ENCODE measurements at regions not wholly inside any gene's neighbourhood (a gene's known extent, or its start where the extent isn't known, plus 50 kb on each side); places are given as distances from the start of the nearest gene placed in this dataset.

DNA sequence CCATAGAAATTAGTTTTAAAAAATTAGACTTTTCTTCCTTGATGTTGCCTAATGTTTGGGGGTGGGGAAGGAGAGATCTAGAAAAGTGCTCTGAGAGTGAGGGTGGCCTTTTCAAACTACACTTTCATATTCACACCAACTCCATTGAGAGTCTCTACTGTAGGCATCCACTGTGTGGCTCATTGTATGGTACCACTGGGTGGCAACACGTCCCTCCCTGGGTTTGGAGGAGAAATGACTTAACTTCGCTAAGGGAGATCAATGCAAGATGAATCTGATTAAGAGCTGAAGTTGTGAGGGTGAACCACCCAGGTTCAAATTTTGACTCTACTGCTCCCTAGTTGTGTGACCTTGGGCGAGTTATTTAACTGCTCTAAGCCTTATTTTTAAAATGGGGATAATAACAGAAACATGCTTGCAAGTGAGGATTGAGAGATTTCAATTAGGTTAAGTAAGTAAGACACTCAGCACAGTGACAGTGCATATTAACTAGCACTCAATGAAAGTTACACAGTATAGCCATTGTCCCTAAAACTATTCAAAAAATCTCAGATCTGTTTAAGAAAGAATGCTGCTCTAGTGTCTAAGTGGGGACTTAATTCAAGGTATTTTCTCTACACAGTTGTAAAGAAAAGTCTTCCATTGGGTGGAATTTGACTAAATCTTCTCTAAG lies 193.5 kb upstream of the CNR1 start:
- Mint-ChIP-seq H3K9me3 (no peaks in the 10 kb centered on the region), H3K27ac (no peak overlapping the region), H3K36me3 (peaks cover 5% of the 10 kb centered on the region), H3K4me1 (ENCODE audit: low read depth in 2 of 2) (no peaks in the 10 kb centered on the region), H3K27me3 (peaks cover 0 to 5% of the 10 kb centered on the region in 2 donors), H3K4me3 (no peak overlapping the region)
- DNase-seq (ENCODE audit: low spot score) (no peak), ATAC-seq (no peak)

DNA sequence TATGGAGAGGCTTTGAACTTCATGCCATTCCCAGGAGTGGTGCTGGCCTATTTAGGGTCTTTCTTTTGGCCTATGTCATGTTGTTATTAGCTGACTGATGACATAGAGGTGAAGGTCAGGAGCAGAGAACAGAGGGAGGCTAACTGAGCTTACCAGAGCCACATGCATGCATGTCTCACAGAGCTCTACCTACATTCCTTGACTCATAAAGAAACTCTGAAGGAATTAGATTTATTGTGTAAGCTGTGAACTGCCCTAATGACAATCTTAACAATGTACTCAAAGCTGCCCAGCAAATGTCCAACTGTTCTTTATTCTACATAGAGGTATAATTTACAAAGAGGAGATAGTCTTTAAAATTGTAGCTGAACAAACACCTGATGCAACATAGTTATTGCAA lies 192.7 kb upstream of the CNR1 start:
- Mint-ChIP-seq H3K27me3 (peaks cover 0 to 5% of the 10 kb centered on the region in 2 donors), H3K36me3 (peaks cover 5% of the 10 kb centered on the region), H3K27ac (no peak overlapping the region), H3K4me3 (no peak overlapping the region), H3K9me3 (peaks cover 5% of the 10 kb centered on the region), H3K4me1 (ENCODE audit: low read depth in 2 of 2) (no peaks in the 10 kb centered on the region)
- ATAC-seq (no peak), DNase-seq (ENCODE audit: low spot score) (no peak)

DNA sequence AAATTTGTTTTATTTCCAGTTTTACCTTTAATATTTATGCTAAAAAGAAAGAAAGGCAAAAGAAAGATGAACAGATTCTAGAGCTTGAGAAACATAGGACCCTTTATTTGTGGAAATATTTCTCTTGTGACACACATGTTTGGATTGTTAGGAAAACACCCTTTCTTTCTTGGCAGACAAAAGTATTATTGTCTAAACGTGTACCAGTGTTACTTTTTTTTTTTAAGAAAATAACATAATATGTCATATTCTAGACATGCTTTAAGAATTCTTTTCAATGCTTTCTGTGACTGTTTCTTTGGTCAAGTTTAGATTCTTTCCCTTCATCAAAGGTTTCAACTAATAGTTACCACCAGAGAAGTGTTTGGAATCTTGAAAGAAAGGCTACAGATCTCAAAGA lies 183.4 kb upstream of the CNR1 start:
- no peak for ATAC-seq
- Mint-ChIP-seq H3K4me1 (ENCODE audit: low read depth in 2 of 2) (no peaks in the 10 kb centered on the region), H3K9me3 (peaks cover 12% of the 10 kb centered on the region), H3K27me3 (peaks cover 0 to 7% of the 10 kb centered on the region in 2 donors), H3K27ac (no peak overlapping the region), H3K36me3 (peaks cover 6% of the 10 kb centered on the region), H3K4me3 (no peak overlapping the region)
- DNase-seq (ENCODE audit: low spot score), result no peak

DNA sequence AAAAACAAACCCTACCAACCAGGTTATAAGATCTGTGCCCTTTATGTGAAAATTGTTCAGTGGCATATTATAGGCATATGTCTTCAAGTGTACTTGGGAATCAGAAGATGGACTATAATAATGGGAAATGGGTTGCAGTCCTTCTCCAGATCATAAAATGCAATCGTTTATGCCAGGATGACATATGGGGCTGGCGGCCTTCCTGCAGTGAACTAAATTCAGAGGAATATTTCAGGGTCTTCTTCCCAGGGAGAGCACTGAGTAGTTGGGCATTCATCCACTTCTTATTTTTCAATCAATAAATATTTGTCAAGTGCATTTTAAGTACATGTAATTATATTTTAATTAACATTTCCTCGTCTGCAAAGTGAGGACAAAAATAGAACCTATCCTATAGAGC lies 176.2 kb upstream of the CNR1 start:
- no peak for ATAC-seq
- Mint-ChIP-seq H3K27ac (no peak overlapping the region), H3K4me1 (ENCODE audit: low read depth in 2 of 2) (no peaks in the 10 kb centered on the region), H3K36me3 (no peaks in the 10 kb centered on the region), H3K27me3 (no peaks in the 10 kb centered on the region), H3K4me3 (no peak overlapping the region), H3K9me3 (no peaks in the 10 kb centered on the region)
- DNase-seq (ENCODE audit: low spot score), result no peak

- no peaks in the 10 kb centered on the region for H3K4me1 Mint-ChIP-seq (ENCODE audit: low read depth in 2 of 2)
- no peak overlapping the region for H3K27ac Mint-ChIP-seq
- H3K27me3 Mint-ChIP-seq, result no peaks in the 10 kb centered on the region
These were observed 173.6 kb upstream of the CNR1 start for GRCh38 chr6:88339761-88340160.

DNA sequence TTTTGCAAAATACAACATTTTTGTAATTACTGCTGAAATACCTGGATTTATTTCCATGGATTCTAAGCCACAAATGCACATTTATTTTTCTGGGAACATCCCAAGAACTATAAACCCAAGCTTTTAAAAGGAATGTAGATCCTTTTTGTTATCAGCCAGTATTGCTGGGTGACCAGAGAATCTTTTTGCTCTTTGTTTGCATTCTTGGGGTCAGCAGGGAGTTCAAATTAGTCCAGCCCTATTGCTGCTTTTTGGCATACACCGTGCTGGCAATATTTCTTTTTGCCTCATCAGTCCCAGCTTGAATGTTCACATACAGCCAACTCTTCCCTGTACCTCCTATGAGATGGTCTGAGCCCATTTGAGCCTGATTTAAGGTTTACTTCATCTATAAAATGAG lies 155.2 kb upstream of the CNR1 start:
- H3K4me3 Mint-ChIP-seq, result no peak overlapping the region
- peaks cover 4% of the 10 kb centered on the region for H3K9me3 Mint-ChIP-seq
- H3K36me3 Mint-ChIP-seq, result no peaks in the 10 kb centered on the region
- H3K4me1 Mint-ChIP-seq (ENCODE audit: low read depth in 2 of 2), result no peaks in the 10 kb centered on the region
- DNase-seq (ENCODE audit: low spot score), result no peak
- H3K27ac Mint-ChIP-seq, result no peak overlapping the region
- ATAC-seq, result no peak
- H3K27me3 Mint-ChIP-seq, result peaks cover 2 to 13% of the 10 kb centered on the region in 2 donors

More at GRCh38 chr6:88339761-88340160, 173.6 kb upstream of the CNR1 start:
- ATAC-seq (no peak), DNase-seq (ENCODE audit: low spot score) (no peak)
- Mint-ChIP-seq H3K4me3 (no peak overlapping the region), H3K9me3 (no peaks in the 10 kb centered on the region), H3K36me3 (peaks cover 5% of the 10 kb centered on the region)

- no peak overlapping the region for H3K4me3 Mint-ChIP-seq
- peaks cover 0 to 8% of the 10 kb centered on the region in 2 donors for H3K27me3 Mint-ChIP-seq
- ATAC-seq (no peak), DNase-seq (ENCODE audit: low spot score) (no peak)
- no peaks in the 10 kb centered on the region for H3K9me3 Mint-ChIP-seq
- no peaks in the 10 kb centered on the region for H3K4me1 Mint-ChIP-seq (ENCODE audit: low read depth in 2 of 2)
- H3K27ac Mint-ChIP-seq, result no peak overlapping the region
- no peaks in the 10 kb centered on the region for H3K36me3 Mint-ChIP-seq
These were observed 145.4 kb upstream of the CNR1 start for GRCh38 chr6:88311561-88311960.

GRCh38 chr6:88304520-88304919 lies 138.4 kb upstream of the CNR1 start:
- ATAC-seq (no peak), DNase-seq (ENCODE audit: low spot score) (no peak)
- H3K36me3 Mint-ChIP-seq, result no peaks in the 10 kb centered on the region
- no peaks in the 10 kb centered on the region for H3K9me3 Mint-ChIP-seq
- no peak overlapping the region for H3K4me3 Mint-ChIP-seq
- no peaks in the 10 kb centered on the region for H3K4me1 Mint-ChIP-seq (ENCODE audit: low read depth in 2 of 2)
- peaks cover 0 to 13% of the 10 kb centered on the region in 2 donors for H3K27me3 Mint-ChIP-seq
- no peak overlapping the region for H3K27ac Mint-ChIP-seq

GRCh38 chr6:88302769-88303225 lies 136.7 kb upstream of the CNR1 start:
- Mint-ChIP-seq H3K4me1 (ENCODE audit: low read depth in 2 of 2) (no peaks in the 10 kb centered on the region), H3K27me3 (peaks cover 0 to 6% of the 10 kb centered on the region in 2 donors), H3K4me3 (no peak overlapping the region), H3K27ac (no peak overlapping the region), H3K9me3 (no peaks in the 10 kb centered on the region), H3K36me3 (no peaks in the 10 kb centered on the region)
- DNase-seq (ENCODE audit: low spot score) (no peak), ATAC-seq (no peak)

DNA sequence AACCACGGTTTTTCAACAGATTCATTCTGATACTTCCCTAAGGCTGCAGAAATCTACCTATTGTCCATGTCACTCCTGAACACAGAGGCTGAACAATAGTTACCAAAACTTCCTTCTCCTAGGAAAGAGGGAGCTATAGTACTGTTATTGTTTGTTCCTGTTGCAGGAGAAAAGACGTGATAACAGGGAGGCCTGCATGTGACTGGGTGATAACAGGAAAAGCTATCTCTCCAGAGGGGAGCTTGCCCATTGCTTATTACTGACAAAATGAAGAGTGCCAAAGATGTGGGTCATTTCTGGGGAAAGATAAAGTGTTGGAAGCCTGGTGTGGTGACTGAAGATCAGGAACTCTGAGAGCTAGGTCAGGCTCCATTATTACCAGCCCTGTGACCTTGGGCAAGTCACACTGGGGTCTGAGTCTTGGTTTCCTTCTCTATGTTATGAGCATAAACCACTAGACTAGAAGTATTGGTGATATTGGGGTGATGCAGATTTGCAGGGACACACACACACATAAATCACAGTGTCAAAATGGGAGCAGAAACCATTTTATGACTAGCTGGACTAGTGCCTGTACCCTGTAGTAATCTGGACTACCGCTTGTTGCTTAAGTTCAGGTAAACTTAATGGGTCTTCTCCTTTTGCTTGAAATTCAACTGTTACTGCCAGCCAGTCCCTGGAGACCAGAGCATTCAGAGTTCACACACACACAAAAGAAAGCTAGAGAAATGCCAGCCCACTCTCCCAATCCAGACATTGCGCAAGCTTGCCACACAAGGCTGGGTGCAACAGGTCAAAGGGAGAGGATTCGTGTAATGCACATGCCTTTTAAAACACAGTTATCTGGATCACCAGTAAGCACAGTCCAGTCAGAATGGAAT lies 136.0 kb upstream of the CNR1 start:
- Mint-ChIP-seq H3K27ac (no peak overlapping the region), H3K4me3 (no peak overlapping the region), H3K4me1 (ENCODE audit: low read depth in 2 of 2) (no peaks in the 10 kb centered on the region), H3K36me3 (no peaks in the 10 kb centered on the region), H3K9me3 (no peaks in the 10 kb centered on the region), H3K27me3 (peaks cover 0 to 6% of the 10 kb centered on the region in 2 donors)
- ATAC-seq (no peak), DNase-seq (ENCODE audit: low spot score) (no peak)

DNA sequence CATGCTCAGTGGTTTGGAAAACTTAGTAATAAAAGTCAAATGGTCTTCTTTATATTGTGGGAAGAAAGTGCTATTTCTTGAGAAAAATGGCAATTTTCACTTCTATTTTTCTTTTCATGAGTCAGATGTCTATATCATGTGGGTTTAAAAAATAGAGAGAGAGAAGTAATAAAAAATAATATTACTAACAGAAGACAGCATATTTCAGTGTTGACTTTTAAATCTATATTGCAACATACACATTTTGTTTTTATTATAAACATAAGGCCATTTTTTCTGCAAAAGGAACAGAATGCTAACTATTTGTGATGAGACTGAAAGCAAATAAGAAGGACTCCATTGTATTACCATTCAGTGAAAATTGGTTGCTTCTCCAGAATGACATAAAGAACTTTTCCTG lies 135.1 kb upstream of the CNR1 start:
- Mint-ChIP-seq H3K4me1 (ENCODE audit: low read depth in 2 of 2) (no peaks in the 10 kb centered on the region), H3K36me3 (no peaks in the 10 kb centered on the region), H3K27ac (no peak overlapping the region), H3K9me3 (no peaks in the 10 kb centered on the region), H3K4me3 (no peak overlapping the region), H3K27me3 (peaks cover 0 to 6% of the 10 kb centered on the region in 2 donors)
- DNase-seq (ENCODE audit: low spot score), result no peak
- ATAC-seq, result no peak

DNA sequence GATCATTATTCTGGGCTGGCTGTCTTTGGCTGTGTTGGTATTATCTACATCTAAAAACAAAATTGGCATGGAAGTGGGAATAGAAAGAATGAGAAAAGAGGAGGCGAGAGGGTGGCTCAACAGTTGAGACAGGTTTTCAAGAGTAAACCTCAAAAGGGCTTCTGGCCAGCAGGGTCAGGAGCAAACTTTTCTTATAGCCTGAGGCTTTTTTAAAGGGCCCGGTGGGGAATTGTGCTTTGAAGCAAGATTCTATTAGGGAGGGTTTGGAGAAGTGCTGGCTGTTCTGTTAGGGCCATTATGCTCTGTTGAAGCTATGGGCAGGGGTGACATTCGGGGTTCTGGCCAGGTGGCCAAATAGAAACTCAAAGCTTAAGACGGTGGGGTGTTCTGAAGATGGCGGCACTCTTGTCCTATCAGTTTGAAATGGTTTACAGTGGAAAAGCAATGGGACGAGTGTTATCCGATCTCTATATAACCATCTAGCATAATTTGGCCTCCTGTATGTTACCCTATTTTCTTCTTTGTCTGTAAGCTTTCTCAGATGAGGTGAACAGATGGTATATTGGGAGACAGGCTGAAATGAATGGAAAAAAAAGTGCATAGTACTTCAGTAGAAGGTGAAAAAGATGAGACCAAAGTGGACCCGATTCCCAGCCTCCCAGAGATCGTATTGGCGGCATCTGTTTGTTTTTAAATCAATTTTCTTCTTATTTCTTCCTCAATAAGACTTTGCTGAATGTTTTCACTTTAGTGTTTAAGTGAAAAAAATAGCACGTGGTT lies 132.1 kb upstream of the CNR1 start:
- ATAC-seq (no peak), DNase-seq (ENCODE audit: low spot score) (no peak)
- H3K4me3 Mint-ChIP-seq, result no peak overlapping the region
- peaks cover under 1% of the 10 kb centered on the region for H3K9me3 Mint-ChIP-seq
- H3K27me3 Mint-ChIP-seq, result no peaks in the 10 kb centered on the region
- H3K36me3 Mint-ChIP-seq, result no peaks in the 10 kb centered on the region
- no peaks in the 10 kb centered on the region for H3K4me1 Mint-ChIP-seq (ENCODE audit: low read depth in 2 of 2)
- no peak overlapping the region for H3K27ac Mint-ChIP-seq

- ATAC-seq (no peak), DNase-seq (ENCODE audit: low spot score) (no peak)
- H3K36me3 Mint-ChIP-seq, result no peaks in the 10 kb centered on the region
- H3K4me1 Mint-ChIP-seq (ENCODE audit: low read depth in 2 of 2), result no peaks in the 10 kb centered on the region
- H3K9me3 Mint-ChIP-seq, result peaks cover 2% of the 10 kb centered on the region
- H3K27me3 Mint-ChIP-seq, result no peaks in the 10 kb centered on the region
- H3K27ac Mint-ChIP-seq, result no peak overlapping the region
- no peak overlapping the region for H3K4me3 Mint-ChIP-seq
These were observed 130.5 kb upstream of the CNR1 start for GRCh38 chr6:88296694-88297093.

- no peaks in the 10 kb centered on the region for H3K4me1 Mint-ChIP-seq (ENCODE audit: low read depth in 2 of 2)
- no peak overlapping the region for H3K27ac Mint-ChIP-seq
These were observed 129.5 kb upstream of the CNR1 start for GRCh38 chr6:88295663-88296062.

More at GRCh38 chr6:88295663-88296062, 129.5 kb upstream of the CNR1 start:
- Mint-ChIP-seq H3K9me3 (peaks cover 5% of the 10 kb centered on the region), H3K4me3 (no peak overlapping the region), H3K27me3 (peaks cover 0 to 3% of the 10 kb centered on the region in 2 donors), H3K36me3 (no peaks in the 10 kb centered on the region)
- ATAC-seq (no peak), DNase-seq (ENCODE audit: low spot score) (no peak)

Data from natural killer cell treated with Interleukin-12 subunit alpha and Interleukin-12 subunit beta and Interleukin-15 and Interleukin-18, amount 100 ng/mL, for 72 hours (primary cell).